ENCODE measurements at regions not wholly inside any gene's neighbourhood (a gene's known extent, or its start where the extent isn't known, plus 50 kb on each side); places are given as distances from the start of the nearest gene placed in this dataset.

GRCh38 chr20:17878069-17878911 lies 90.3 kb downstream of the SNX5 start (continued):
- TF ChIP-seq ZNF883 (CRISPR knock-in tag; IDR thresholded peaks at IDR 0.05; ENCODE audit: not compliant biosample characterization) (peak; percentile 58), GATAD2A (CRISPR knock-in tag; IDR thresholded peaks at IDR 0.05) (no peak), ETV5 (CRISPR knock-in tag; IDR thresholded peaks at IDR 0.05; ENCODE audit: borderline replicate concordance) (no peak), RFXANK (CRISPR knock-in tag; IDR thresholded peaks at IDR 0.05) (0 out of 2 replicates have a peak, but pooled peaks have one; percentile 1), THYN1 (CRISPR knock-in tag; IDR thresholded peaks at IDR 0.05; ENCODE audit: borderline replicate concordance, low read depth) (no peak), ZNF569 (CRISPR knock-in tag; IDR thresholded peaks at IDR 0.05; ENCODE audit: borderline replicate concordance) (no peak), ZNF292 (CRISPR knock-in tag; IDR thresholded peaks at IDR 0.05; ENCODE audit: borderline replicate concordance, low read depth) (no peak), GATAD1 (CRISPR knock-in tag; IDR thresholded peaks at IDR 0.05) (no peak), ZFP62 (CRISPR knock-in tag; IDR thresholded peaks at IDR 0.05) (no peak), HOXD1 (CRISPR knock-in tag; IDR thresholded peaks at IDR 0.05) (no peak), LCORL (IDR thresholded peaks at IDR 0.05) (no peak), LCORL (CRISPR knock-in tag; IDR thresholded peaks at IDR 0.05) (peak; percentile 63; the same call in 1 of the 2 replicates), THAP9 (CRISPR knock-in tag; IDR thresholded peaks at IDR 0.05; ENCODE audit: borderline replicate concordance) (no peak), REPIN1 (CRISPR knock-in tag; IDR thresholded peaks at IDR 0.05; ENCODE audit: borderline replicate concordance, low read depth) (no peak; the same call in 1 of the 2 replicates), SRSF4 (IDR thresholded peaks at IDR 0.05; ENCODE audit: low read depth, low read length, poor library complexity, severe bottlenecking) (no peak), SP140L (CRISPR knock-in tag; IDR thresholded peaks at IDR 0.05; ENCODE audit: borderline replicate concordance) (no peak), ZNF329 (CRISPR knock-in tag; IDR thresholded peaks at IDR 0.05; ENCODE audit: low read depth) (no peak), ZNF225 (CRISPR knock-in tag; IDR thresholded peaks at IDR 0.05) (no peak), ELF4 (CRISPR knock-in tag; IDR thresholded peaks at IDR 0.05; ENCODE audit: borderline replicate concordance) (peak; percentile 15; the same call in 1 of the 2 replicates), ZNF430 (CRISPR knock-in tag; IDR thresholded peaks at IDR 0.05) (no peak), PBX2 (CRISPR knock-in tag; IDR thresholded peaks at IDR 0.05) (no peak), ZSCAN21 (CRISPR knock-in tag; IDR thresholded peaks at IDR 0.05; ENCODE audit: borderline replicate concordance) (no peak), ZNF547 (CRISPR knock-in tag; IDR thresholded peaks at IDR 0.05) (peak; percentile 68; the same call in 1 of the 2 replicates), PTBP1 (IDR thresholded peaks at IDR 0.05; ENCODE audit: low read depth, low read length, poor library complexity, severe bottlenecking) (no peak), ZFP37 (CRISPR knock-in tag; IDR thresholded peaks at IDR 0.05; ENCODE audit: borderline replicate concordance) (0 out of 2 replicates have a peak, but pooled peaks have one; percentile 2), ERF (CRISPR knock-in tag; IDR thresholded peaks at IDR 0.05) (peak; percentile 17; the same call in 1 of the 2 replicates), CREB1 (IDR thresholded peaks at IDR 0.05) (no peak), CREB1 (CRISPR knock-in tag; IDR thresholded peaks at IDR 0.05) (no peak)

Measured in HepG2 (cell line).